Activated CD4-positive, alpha-beta T cell treated with anti-CD3 and anti-CD28 coated beads for 24 hours (primary cell): ENCODE measurements at regions not wholly inside any gene's neighbourhood (a gene's known extent, or its start where the extent isn't known, plus 50 kb on each side); places are given as distances from the start of the nearest gene placed in this dataset.
A peak's percentile ranks its signal among the peaks of the same experiment; 100 is the strongest.

Source experiments
- DNase-seq, 2 donors: peaks; one replicate each; pipeline ENCODE4 v3.0.0-alpha.2; 2020; ENCODE audit warnings: low read depth in 2 of 2

DNA sequence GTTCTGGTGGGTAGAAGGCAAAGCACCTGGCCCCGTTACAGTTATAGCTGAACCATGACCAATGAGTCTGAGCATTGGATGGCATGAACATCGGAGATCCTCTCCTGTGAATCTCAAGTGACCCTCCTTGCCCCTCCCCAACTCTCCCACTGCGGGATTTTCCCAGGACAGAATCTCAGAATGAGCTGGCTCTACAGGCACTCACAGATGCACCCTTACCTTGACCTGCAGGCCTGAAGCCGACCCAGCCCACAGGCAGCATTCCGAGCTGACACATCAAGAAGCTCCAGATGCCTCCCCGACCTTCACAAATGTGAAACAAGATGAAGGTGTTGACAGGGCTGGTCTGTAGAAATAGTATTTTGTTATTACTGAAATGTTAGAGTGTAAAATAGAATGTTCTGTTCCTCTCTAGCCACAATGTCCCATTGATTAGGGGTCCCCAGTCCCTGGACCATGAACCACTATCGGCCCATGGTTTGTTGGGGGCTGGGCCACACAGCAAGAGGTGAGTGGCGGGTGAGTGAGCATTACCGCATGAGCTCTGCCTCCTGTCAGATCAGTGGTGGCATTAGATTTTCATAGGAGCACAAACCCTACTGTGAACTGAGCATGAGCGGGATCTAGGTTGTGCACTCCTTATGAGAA lies 263.4 kb downstream of the AUH start:
- no peak for DNase-seq

DNA sequence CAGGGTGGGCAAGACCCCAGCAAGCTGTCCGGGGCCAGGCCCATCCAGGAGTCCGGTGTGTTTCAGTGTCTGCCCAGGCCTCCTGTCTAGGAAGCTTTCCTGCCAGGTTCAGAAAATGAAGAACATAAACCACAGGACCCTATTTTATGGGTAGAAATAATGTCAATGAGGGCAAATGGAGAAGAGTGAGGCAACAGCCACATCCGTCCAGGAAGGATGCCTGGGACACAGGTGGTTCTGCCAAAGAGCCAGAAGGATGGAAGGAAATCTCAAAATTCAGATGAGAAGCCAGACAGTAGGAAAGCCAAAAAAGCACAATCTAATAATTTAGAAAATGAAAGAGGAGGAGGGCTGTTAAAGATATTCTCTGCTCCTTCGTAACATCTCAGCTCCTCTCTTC lies 262.3 kb downstream of the AUH start:
- no peak for DNase-seq

GRCh38 chr9:91100878-91101450 lies 260.8 kb downstream of the AUH start:
- DNase-seq: no peak

GRCh38 chr9:91101611-91102168 lies 260.0 kb downstream of the AUH start:
- peak; percentile 49 to 79 for DNase-seq

GRCh38 chr9:91102269-91102668 lies 259.4 kb downstream of the AUH start:
- DNase-seq: no peak

DNA sequence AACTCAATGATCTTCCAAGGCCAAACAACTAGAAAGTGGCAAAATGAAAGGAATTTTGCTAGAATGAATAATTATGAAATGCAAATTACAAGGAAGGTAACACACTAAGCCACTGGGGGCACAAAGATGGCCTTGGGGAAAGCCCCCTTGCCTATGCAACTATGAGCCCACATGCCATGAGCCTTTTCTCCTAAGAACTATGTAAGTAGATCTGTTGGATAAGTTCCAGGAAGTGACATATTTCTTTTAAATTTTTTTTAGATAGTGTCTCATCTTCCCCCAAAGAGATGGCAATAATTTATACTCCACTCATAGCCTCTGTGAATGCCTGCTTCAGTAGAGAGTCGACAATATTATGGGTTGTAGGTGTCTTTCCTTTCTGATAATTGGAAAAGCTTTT lies 257.8 kb downstream of the AUH start:
- no peak for DNase-seq

DNA sequence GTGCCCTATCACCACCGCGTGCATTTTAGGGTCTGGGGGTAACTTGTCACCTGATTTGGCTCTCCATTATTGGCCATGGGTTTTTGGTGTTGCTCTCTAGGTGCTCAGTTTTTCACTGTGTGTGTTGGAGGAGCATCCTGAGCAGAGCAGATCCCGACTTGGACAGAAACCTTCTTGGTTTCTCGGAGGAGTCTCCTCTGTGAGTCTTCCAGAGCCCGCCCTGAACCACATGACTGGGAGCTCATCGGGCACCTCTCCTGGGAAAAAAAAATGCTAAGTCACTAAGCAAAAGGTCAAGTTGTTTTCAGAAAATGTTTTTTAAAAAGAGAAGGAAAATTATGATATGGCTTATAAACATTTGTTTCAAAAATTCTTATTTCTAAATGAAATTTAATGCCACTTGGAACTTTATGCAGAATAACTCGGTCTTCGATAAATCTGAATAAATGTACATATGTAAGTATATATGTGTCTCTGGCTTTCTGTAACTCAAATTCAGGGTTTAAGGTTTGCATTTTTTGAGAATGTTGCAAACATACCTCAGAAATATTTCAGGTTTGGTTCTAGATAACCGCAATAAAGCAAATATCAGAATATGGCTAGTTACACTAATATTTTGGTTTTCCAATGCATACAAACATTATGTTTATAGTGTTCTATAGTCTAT lies 255.2 kb downstream of the AUH start:
- no peak for DNase-seq

GRCh38 chr9:91111226-91111625 lies 250.5 kb downstream of the AUH start:
- no peak for DNase-seq

- DNase-seq: no peak
Observed at GRCh38 chr9:91111876-91112275, 249.8 kb downstream of the AUH start.

DNA sequence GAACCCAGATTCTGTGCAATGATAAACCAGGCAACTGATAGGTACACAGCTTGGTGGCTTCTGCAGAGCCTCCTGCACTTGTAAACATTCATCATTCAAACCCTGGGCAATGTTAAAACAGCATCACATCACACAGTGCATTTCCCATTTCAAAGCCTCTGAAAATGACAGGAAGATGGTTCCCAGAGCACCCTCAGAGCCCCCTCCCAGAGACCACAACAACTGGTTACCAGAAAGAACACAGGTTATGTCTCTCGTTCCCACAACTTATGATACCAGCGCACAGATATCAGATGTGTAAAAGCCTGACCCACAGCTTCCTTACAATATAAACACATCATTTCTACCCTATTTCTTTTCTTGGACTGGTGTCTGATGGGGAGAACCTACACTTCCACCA lies 248.7 kb downstream of the AUH start:
- DNase-seq: no peak

- DNase-seq: no peak
Observed at GRCh38 chr9:91114450-91114849, 247.3 kb downstream of the AUH start.

DNA sequence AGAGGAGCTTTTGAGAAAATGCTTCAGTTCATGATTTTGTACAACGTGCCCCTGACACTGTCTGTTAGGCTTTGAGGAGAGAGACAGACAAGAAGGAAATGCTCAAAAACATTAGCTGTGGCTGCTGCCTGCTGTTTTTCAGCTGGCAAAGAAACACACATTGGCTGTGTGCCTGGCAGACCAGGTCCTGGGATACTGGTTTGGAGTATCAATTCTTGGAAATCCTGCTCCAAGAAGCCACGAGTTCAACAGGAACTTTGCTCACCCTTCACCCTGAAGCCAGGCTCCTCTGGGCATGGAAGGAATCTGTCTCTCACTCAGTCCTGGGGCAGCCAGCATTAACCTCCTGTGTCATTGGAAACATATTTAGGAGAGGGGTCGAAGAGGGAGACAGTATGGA lies 245.5 kb downstream of the AUH start:
- no peak for DNase-seq

- DNase-seq: no peak
Observed at GRCh38 chr9:91116711-91117110, 245.0 kb downstream of the AUH start.

GRCh38 chr9:91117474-91117891 lies 244.2 kb downstream of the AUH start:
- no peak for DNase-seq

GRCh38 chr9:91117959-91118703 lies 243.6 kb downstream of the AUH start:
- DNase-seq: no peak

DNA sequence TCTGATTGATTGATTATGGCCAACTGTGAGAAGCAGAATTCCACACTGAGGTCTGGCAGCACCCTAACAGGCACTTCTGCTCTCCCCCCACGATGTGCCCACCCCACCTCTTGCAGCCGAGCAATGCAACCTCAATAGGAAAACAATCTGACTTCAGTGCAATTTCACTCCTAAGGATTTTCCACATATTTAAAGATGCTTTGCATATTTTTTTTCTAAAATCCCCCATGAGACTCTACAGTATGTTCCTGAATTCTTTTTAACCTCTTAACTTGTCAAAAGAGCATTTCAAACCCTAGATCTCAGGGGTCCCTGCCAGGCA lies 243.1 kb downstream of the AUH start:
- no peak for DNase-seq

DNA sequence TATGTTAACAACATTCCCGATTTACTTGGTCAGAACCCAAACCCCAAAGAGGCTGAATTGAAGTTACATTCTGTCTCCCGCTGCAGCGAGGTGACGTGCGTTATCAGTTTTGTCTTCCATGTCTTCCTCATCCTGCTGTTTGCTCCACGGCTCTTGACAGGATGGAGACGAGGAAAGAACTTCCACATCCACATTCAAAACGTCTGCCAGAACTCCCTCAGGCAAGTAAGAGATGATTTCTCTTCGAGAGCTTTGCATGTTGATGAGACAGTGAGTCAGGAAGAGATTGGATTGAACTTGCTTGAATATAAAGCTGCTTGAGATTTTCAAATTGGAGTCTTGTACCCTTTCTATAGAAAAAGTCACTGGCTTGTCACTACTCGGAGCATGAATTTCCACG lies 242.6 kb downstream of the AUH start:
- no peak for DNase-seq

- no peak for DNase-seq
Observed at GRCh38 chr9:91119679-91120078, 242.0 kb downstream of the AUH start.

DNA sequence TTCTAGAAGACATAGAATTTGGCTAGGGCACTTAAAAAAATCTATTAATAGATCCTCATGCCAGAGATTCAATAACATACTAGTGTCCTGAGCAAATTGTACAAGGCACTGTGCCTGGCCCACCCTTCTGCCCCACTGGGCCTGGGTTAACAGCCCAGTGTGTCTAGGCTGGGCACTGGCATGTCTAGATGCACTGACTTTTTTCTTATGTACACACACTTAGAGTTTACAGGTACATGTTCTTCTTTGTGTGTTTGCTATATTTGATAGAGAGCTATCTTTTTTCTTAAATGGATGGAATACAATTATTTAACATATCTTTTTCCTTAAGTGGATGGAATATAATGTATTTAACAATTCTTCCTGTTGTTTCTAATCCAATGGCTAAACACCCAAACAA lies 241.5 kb downstream of the AUH start:
- DNase-seq: no peak

- no peak for DNase-seq
Observed at GRCh38 chr9:91122755-91123154, 239.0 kb downstream of the AUH start.

DNA sequence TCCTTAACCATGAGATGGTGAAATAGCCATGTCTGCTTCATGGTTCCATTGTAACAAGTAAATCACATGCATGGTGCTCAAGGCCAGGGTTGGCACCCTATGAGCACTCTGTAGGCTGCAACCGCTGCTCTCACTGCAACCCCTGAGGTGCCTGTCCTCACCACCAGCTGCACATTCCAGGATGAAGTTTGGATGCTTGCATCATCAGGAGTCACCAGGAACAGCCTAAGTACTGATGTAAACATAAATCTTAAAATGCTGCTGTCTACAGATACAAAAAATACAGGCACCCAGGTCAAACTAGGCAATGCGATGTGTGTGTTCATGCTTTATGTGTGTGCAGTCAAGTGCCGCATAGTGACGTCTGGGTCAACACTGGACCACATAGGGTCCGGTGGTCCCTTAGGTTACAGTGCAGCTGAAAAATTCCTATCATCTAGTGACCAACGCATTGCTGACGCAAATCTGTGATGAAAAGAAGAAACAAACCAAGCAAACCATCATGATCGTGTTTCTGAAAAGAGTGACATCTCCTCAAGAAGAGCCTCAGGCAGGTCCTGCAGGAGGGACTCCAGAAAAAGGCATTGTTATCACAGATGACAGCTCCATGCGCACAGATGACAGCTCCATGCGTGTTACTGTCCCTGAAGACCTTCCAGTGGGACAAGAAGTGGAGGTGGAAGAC lies 234.8 kb downstream of the AUH start:
- DNase-seq: no peak

GRCh38 chr9:91127653-91128052 lies 234.1 kb downstream of the AUH start:
- DNase-seq: no peak
